CD4-positive, alpha-beta T cell treated with Interleukin-12 subunit alpha and Interleukin-12 subunit beta, for 1 hour (primary cell): ENCODE measurements at regions not wholly inside any gene's neighbourhood (a gene's known extent, or its start where the extent isn't known, plus 50 kb on each side); places are given as distances from the start of the nearest gene placed in this dataset.
"Not testable (repeated sequence)": the region's sequence is repeated elsewhere in the genome, so short reads cannot be mapped to it uniquely, and the experiment has no call there.

Experiments
- DNase-seq: peaks from one replicate; pipeline ENCODE4 v3.0.0-alpha.2; 2020

DNA sequence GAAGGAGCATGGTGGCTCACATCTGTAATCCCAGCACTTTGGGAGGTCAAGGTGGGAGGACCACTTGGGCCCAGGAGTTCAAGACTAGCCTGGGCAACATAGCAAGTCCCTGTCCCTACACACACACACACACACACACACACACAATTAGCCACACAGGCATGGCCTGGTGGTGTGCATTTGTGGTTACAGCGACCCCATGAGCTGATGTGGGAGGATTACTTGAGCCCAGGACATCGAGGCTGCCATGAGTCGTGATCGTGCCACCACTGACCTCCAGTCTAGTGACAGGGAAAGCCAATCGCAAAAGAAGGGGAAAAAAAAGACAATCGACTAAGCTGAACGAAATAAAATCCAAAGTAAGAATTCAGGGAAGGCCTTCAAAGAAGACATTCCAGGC lies 67.9 kb downstream of the TBX3 start:
- no peak for DNase-seq

DNA sequence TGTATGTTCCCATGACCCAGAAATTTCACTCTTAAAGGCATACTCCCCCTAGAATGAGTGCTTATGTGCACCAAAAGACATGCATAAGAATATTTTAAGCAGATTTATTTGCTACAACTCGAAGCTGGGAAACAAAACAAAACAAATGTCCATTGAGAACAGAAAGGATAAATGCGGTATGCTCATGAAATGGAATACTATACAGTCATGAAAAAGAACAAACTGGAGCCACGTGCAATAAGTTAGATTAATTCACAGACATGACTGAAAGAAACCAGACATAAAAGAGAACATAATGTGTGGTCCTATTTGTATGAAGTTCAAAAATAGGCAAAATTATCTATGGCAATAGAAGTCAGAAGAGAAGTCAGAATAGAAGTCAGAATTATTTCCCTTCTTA lies 69.9 kb downstream of the TBX3 start:
- DNase-seq: no peak

DNA sequence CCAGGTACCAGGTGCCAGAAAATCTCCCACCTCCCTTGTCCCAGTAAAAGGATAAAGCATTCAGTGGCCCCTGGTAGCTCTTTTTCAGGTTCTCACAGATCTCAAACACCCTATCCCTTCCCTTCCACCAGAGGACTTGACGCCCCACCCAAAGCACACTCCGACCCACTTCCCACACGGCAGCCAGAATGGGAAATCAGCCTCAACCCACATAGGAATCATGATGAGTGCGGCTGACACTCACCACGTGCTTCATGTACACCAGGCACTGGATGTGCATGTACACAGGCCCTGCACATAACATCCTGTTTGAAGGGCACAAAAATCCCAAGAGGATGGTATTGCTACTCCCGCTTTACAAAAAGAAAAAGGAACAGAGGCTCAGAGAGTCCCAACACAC lies 71.9 kb downstream of the TBX3 start:
- no peak for DNase-seq

DNA sequence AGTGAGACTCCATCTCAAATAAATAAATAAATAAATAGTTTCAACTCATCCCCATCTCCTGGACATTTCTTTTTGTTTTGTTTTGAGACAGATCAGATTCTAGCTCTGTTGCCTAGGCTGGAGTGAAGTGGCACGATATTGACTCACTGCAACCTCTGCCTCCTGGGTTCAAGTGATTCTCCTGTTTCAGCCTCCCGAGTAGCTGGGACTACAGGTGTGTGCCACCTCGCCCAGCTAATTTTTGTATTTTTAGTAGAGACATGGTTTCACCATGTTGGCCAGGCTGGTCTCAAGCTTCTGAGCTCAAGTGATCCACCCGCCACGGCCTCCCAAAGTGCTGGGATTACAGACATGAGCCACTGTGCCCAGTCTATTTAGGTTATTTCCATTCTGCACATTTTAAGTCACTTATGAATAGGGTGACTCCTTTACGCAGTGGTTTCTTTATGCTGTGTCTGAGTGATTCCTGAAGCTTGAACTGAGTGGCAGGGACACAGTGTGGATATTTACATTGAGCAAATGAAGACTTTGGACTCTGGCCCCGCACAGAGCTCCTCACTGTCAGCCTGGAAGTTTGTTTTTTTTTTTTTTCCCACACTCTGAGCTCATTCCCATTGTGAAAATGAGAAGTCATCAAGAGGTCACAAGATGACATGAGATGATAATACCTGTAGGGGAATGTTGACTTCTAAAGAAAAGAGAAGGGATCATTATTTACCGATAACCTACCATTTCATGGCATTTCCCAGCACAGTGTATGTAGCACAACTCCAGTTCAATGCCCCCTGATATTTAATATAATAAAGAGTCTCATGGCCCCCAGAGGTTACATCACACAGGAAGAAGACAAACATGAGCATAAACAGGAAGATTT lies 72.6 kb downstream of the TBX3 start:
- DNase-seq: no peak

DNA sequence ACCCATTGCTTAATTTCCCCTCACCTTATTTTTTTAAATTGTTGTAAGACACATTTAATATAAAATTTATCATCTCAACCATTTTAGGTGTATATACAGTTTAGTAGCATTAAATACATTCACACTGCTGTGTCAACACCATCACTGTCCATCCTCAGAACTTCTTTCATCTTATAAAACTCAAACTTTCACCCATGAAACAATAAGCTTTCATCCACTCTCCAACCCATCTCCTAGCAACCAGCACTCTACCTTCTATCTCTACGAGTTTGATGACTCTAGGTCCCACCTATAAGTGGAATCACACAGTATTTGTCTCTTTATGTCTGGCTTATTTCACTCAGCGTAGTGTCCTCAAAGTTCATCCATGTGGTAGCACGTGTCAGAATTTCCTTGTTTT lies 75.5 kb downstream of the TBX3 start:
- DNase-seq: no peak

DNA sequence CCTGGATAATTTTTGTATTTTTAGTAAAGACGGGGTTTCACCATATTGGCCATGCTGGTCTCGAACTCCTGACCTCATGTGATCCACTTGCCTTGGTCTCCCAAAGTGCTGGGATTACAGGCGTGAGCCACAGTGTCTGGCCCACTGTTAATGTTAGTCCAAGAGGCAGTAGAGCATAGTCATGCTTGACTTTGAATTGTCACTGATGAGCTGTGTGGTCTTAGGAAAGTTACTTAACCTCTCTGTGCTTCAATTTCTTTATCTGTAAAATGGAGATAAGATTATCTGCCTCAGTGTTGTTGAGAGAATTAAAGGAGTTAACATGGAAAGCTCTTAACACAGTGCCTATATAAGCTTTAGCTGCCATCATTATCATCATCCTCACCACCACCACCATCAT lies 78.1 kb downstream of the TBX3 start:
- no peak for DNase-seq

DNA sequence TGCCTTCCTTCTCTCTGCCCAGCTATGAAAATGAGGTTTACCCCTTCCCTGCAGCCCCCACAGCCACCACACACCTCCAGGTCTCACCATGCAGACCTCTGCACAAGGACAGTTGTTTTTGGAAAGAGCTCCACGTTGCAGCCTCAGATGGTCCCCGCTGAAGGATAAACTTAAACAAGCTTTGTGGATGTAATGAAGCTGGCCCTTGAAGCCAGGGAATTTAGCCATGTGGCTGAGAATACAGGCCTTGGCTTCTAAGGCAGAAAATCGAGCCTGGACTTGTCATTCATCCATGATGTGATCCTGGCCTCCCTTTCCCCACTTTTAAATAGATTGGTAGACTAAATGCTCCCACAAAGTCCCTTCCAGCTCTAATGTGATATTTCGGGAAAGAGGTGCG lies 79.4 kb downstream of the TBX3 start:
- no peak for DNase-seq

DNA sequence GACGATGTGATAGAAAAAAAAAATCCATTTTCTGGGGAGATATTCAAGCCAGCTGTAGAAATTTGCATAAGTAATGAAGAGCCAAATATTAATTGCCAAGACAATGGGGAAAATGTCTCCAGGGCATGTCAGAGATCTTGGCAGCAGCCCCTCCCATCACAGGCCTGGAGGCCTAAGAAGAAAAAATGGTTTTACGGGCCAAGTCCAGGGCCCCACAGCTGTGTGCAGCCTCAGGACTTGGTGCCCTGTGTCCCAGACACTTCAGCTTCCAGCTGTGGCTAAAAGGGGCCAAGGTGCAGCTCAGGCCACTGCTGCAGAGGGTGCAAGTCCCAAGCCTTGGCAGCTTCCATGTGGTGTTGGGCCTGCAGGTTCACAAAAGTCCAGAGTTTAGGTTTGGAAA lies 83.4 kb downstream of the TBX3 start:
- not testable (repeated sequence) for DNase-seq

DNA sequence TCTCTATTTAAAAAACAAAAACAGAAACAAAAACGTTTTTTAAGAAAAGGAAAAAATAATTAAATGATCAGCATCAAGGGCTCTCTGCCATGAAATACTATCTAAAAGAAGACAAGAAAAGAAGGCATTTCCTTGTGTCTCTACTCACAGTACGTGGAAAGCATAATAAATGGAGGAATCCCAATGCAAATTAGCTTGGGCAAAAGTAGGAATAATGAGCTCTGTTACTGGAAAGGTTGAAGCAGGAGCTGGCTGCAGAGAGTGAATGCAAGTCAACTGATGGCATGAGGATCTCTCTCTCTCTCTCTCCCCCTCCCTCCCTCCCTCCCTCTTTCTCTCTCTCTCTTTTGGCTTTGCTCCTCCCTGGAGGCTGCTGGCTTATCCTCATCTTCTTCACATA lies 85.9 kb downstream of the TBX3 start:
- DNase-seq: no peak

DNA sequence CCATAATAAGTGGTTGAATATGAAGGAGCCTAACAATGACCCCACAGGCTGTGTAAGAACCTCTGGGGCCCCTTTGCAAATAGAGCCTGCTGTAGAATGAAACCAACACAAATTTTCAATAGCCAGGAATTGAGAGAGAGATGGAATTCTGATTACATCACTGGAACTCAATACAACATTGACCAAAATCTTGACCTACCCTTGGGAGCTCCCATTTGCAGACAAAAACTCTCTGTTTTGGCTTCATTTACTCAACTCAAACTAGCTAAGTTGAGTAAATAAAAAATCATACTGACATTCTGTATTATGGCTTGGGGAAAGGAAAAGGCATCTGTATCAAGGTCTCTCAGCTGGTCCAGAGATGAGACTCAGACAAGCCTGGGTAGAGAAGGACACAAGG lies 91.0 kb downstream of the TBX3 start:
- DNase-seq: no peak

DNA sequence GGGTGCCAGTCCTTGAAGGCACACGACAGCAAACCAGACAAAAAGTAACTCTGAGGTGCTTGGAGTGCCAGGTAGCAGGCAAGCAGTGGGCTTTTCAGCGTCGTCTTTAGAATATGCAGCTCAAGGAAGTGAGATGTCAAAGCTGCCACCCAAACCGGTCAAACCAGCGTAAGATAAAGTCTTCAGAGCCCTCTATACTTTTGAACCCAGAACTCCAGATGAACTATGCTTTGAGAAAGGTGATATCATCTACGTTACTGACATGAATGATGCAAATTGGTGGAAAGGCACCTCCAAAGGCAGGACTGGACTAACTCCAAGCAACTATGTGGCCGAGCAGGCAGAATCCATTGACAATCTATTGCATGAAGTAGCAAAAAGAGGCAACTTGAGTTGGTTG lies 95.9 kb downstream of the TBX3 start:
- no peak for DNase-seq

DNA sequence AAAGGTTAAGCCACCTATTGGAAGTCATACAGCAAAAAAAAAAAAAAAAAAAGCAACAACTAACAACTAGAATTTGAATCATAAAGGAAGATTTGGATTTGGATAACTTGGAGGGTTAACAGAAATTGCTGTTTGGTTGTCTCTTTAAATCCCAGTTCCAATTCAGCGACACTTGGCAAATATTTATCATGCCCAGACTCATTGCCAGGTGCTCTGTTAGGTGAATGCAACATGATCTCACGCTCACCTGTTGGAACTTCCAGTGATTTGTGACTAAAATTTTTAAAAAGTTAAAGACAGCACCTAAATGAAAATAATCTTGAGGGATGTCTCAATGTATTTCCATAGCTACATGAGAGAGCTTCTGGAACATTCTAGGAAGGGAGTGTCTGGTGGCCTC lies 103.7 kb downstream of the TBX3 start:
- DNase-seq: no peak

DNA sequence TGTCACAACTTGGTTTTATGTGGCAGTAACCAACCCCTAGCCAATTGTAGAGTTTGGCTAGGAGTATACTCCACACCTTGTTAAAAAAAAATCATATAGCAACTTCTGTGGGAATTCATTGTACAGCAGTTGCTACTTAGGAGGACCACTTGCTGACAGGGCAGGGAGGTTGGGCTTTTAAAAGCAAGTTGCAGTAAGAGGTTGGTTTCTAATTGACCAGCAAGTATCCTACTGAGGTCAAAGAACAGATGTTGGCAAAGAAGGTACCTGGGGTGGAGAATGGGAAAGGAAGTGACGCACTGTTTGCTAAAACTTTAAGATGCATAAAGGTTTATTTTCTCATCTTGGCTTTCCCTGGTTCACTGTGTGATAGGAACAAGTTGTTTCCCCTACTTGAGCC lies 104.6 kb downstream of the TBX3 start:
- no peak for DNase-seq

DNA sequence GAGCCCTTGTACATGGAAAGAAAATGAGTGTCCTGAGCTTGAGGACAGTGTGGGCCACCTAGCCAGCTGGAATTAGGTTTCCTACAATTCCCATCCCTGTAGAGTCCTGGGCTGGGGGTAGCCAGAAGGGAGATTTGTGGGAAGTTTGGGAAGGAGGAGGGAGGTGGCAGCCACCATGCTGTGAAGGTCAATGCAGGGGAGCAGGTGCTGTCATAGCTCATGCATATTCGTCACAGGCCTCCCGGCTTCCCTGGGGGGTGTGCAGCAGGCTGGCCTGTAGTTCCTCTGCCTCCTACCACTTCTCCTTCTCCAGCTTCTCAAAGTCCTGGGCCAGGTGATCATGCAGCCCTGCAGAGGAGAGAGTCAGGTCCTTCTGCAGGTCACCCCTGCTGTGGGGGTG lies 121.3 kb downstream of the TBX3 start:
- DNase-seq: no peak

DNA sequence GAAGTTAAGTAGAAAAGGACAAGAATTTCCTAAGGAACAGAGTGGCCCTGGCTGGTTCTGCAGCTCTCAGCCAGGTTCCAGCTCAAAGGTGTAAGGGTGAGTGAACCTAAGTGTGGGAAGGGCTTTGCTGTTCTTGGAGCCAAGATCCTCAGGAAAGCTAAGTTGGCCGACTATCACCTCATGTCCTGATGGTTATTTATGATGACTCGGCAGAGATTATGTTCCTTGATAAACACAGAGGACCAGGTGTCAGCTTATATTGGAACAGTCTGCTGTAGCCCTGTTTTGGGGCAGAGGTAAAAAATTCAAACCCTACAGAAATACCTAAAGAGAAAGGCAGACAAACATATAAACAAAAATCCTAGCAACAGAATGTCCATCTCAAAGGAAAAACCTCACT lies 128.5 kb downstream of the TBX3 start:
- no peak for DNase-seq

DNA sequence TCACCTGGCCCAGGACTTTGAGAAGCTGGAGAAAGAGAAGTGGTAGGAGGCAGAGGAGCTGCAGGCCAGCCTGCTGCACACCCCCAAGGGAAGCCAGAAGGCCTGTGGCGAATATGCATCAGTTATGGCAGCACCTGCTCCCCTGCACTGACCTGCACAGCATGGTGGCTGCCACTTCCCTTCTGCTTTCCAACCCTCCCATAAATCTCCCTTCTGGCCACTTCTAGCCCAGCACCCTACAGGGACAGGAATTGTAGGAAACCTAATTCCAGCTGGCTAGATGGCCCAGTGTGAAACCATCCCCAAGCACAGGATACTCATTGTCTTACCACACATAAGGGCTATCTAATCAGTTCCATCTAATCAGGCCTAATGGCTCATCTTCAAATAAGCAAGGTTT lies 136.3 kb downstream of the TBX3 start:
- no peak for DNase-seq

DNA sequence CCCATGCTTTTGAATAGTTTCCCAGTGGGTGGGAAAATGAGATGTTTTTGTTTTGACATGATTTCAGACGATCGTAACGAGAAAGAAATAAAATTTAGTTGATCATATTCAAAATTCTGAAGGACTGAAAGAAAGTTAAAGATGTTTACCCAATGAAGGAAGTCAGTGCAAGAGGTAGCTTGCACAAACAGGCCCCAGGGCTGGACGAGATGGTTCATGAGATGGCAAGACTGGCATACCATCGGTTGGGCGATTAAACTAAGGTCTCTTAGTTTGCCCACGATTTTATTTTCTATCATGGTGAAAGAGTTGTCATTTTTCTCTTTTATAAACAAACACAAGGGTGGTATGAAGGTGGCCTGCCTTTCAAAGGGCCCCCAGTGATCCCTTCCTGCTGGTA lies 124.5 kb upstream of the TBX5 start:
- no peak for DNase-seq

DNA sequence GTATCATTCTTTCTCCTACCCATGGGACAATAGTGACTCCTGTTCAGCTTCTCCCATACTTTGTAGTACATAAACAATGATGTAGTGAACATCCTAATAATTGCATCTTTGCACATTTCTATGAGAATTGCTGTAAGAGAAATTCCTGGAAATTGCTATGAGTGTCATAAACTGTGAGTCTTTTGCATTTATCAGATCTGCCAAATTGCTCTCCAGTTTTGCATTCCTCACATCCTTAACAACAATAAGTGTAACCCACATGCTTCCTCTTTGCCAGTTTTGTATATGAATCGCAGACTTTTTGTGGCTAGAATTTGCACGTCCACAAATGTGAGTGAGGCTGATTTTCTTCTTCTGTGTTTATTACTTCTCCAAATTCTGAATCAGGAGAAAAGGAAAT lies 124.0 kb upstream of the TBX5 start:
- DNase-seq: no peak

DNA sequence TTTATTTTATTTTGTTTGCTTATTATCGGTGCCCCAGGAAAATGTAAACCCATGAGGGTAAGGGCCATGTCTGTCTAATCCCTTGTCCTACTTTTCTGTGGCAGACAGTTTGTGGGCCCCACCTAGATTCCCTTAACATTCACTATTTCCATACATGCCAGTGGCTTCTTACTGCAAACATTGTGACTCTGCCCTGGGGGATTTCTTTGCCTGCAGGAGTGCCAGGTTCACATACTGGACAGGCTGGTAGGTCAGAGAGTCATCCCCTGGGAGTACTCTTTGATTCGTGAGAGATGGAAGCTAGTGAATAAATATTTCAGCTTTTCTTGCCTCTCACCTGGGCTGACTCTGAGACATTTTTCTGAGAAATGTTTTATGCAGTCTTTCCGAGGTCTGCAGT lies 122.8 kb upstream of the TBX5 start:
- DNase-seq: no peak

DNA sequence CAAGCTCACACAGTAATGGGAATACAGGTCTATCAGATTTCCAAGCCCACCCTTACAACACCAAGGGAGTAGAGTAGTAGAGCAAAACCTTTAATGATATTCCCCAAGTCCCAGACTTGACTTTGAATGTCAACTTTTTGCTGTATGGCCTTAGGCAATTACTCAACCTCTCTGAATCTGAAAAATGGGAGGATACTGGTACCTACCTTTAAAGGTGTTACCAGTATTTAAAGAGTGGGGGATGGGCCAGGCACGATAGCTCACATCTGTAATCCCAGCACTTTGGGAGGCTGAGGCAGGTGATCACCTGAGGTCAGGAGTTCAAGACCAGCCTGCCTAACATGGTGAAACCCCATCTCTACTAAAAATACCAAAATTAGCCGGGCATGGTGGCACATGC lies 115.2 kb upstream of the TBX5 start:
- not testable (repeated sequence) for DNase-seq

DNA sequence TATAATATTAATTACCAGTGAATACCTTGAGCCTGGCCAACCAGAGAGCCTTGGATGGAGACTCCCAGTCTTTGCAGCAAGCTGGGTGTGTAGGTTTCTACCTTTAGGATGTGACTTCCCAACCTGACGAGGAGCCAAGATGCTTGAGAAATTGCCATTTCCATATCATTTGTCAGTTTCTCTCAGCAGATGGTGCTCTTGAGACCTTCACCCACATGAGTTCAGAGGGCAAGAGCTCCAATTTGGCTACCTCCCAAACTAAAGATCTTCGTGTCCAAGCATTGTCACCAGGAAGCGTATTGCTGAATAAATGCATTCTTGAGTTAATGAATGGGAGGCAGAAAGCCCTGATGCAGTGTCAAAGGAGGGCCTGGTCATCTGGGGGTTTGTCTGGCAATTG lies 106.4 kb upstream of the TBX5 start:
- DNase-seq: no peak

DNA sequence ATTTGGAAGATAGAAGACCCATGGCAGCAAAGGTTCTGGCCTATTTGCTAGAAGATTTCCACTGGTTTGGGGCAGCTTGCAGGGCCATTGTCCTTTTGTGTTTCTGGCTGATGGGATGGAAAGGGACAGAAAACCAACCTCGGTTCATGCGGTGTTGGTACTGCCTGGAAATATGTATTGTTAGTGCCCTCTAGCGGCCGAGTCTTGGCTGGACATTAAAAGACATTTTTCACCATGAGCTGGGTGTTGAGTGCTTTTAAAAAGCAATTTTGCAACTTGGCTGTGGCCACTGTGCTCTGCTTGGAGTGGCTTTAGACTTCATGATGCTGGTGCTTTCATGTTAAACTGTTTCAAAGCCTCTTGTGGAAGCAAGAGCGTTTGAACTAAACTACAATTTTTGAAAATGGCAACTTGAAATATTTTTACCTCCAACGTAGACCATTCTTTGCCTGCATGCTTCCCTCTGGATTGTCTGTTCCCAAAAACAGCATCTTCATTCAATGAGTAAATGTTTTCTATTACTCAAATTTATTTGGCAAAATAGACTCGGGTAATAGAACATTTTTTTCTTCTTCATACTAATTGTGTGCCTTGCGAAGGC lies 102.7 kb upstream of the TBX5 start:
- DNase-seq: peak; percentile 63

DNA sequence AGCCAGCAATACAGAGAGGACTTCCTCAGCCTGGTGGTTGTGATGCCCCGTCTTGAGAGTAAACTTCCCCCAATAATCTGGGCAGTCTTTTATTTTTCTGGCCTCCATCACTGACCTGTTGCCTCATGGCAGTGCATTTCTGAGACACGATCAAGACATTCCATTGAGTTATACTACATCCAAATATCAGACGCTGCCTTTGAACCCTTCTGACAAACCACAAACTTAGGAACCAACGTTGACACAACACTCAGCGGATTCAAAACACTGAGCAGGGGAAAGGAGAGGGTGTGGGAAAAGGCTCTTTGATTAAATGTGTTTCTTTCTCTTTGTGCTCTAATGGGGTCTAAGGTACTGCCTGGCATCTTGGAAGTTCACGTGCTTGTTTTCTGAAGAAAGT lies 100.7 kb upstream of the TBX5 start:
- DNase-seq: no peak

DNA sequence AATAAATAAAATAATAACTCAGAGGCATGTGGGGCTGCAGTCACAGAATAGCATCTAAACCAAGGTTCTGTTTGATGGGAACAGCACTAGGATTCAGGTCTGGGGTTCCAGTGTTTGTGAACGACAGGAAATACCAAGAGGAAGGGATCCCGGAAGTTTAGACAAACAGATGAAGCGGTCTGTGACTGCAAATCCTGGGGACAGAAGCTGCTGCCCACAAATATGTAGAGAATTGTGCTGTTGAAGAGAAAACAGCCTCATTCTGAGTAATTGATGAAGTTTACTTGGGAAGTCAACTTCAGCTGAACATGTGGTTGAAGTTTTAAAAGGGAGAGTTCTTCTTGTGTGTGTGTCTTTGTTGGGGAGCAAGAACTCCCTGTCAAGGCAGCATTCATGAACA lies 98.4 kb upstream of the TBX5 start:
- DNase-seq: no peak

DNA sequence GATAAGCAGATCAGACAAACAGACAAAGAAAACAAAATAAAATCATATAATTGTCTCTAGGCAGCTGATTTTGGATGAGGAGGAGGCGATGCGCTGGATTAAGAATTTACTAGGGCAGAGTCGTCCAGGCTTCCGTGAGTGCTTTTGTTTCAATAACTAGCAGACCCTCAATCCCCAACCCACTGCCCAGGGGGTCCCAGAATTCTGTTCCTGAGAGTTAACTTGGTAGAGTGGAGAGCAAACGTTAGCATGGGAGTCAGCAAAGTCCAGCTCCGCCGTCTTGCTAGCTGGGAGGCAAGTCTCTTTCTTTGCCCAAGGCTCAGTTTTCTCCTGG lies 95.5 kb upstream of the TBX5 start:
- no peak for DNase-seq
